Coronary artery (tissue), 2 donors: ENCODE measurements at regions not wholly inside any gene's neighbourhood (a gene's known extent, or its start where the extent isn't known, plus 50 kb on each side); places are given as distances from the start of the nearest gene placed in this dataset.
"Not testable (repeated sequence)": the region's sequence is repeated elsewhere in the genome, so short reads cannot be mapped to it uniquely, and the experiment has no call there.

ENCODE experiments used
- DNase-seq: peaks from one replicate; pipeline ENCODE4 v3.0.0-alpha.2; 2017; ENCODE audit warnings: low spot score
- H3K27ac ChIP-seq, 2 donors: fragments of 200-600 bp; sonication (generic); one replicate each; pipeline ENCODE4 v1.5.1; 2016 to 2019
- H3K4me3 ChIP-seq: fragments of 200-600 bp; sonication (generic); 2 replicates; pipeline ENCODE4 v1.5.1; 2016; ENCODE audit warnings: mild to moderate bottlenecking, moderate library complexity
- TF ChIP-seq, protein P1 (sequence below): fragments of 200-600 bp; sonication (generic); IDR thresholded peaks from one replicate; pipeline ENCODE4 v1.5.1; 2019; ENCODE audit warnings: antibody characterized with exemption

DNA sequence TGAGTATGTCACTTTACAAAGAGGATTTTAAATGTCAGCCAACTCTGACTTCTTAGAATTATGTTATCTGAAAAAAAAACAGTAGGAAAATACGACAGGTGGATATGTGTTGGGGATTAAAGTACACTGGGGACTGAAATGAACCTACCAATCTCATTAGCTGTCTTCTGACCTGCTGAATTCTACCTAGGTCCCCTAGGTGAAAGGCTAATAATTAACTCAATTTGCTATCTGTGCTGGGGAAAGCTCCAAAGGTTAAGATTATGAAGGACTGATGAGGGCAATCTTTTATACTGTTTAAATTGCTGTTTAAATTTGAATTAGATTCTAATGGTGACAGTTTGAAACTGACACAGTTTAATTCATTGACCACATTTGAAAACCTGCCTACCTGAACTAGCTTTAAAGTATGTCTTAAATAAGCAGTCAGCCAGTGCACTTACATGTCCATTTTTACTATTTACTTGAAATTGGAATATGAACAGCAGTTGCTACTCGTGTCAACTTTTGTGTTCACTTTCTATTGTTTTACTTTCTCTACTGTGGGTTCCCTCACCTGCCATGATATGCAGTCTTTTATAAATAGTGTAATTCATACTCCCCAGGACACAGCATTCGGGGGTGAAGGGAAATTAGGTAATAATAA, 977.3 kb downstream of the C4orf33 start:
- TF ChIP-seq, protein P1, sequence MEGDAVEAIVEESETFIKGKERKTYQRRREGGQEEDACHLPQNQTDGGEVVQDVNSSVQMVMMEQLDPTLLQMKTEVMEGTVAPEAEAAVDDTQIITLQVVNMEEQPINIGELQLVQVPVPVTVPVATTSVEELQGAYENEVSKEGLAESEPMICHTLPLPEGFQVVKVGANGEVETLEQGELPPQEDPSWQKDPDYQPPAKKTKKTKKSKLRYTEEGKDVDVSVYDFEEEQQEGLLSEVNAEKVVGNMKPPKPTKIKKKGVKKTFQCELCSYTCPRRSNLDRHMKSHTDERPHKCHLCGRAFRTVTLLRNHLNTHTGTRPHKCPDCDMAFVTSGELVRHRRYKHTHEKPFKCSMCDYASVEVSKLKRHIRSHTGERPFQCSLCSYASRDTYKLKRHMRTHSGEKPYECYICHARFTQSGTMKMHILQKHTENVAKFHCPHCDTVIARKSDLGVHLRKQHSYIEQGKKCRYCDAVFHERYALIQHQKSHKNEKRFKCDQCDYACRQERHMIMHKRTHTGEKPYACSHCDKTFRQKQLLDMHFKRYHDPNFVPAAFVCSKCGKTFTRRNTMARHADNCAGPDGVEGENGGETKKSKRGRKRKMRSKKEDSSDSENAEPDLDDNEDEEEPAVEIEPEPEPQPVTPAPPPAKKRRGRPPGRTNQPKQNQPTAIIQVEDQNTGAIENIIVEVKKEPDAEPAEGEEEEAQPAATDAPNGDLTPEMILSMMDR: no peak
- no peak overlapping the region for H3K27ac ChIP-seq
- H3K4me3 ChIP-seq: no peak overlapping the region
- DNase-seq: no peak

DNA sequence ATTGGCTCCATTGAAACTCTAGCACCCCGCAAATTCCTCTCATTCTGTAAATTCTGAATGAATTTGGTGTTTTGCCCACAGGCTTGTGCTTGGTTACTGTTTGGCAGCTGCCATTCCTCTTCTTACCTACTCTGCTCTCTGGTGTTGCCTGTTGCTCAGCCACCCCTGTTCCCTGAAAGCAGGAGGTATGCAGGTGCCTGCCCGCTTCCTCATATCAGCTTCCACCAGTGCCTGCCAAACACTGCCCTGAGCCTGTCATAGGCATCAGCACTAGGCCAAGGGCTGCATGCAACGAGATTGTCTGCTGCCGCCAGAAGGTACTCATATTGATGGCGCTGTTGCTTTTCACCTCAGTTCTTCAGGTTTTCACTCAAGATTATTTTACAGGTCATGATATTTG, 978.1 kb downstream of the C4orf33 start:
- TF ChIP-seq, protein P1: no peak
- Histone ChIP-seq H3K27ac (no peak overlapping the region), H3K4me3 (no peak overlapping the region)
- DNase-seq: no peak

DNA sequence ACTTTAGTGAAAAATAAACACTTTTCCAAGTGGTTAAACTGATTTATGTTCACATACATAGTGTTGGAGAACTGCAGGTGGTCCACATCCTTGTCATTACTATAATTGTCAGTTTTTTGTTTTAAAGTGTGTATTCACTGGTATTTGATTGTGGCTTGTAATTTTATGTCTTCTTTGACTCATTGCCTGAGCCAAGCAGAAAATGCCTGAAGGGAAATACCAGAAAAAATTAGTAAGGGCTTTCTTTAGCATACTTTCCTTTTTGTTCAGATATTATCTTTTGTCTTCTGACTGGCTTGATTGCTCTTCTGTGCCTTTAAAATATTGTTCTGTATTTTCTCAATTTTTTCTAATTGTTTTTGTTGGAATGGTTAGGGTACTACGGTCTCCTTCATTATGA, 981.3 kb downstream of the C4orf33 start:
- H3K27ac ChIP-seq: no peak overlapping the region
- no peak for DNase-seq
- no peak overlapping the region for H3K4me3 ChIP-seq
- TF ChIP-seq, protein P1: no peak

DNA sequence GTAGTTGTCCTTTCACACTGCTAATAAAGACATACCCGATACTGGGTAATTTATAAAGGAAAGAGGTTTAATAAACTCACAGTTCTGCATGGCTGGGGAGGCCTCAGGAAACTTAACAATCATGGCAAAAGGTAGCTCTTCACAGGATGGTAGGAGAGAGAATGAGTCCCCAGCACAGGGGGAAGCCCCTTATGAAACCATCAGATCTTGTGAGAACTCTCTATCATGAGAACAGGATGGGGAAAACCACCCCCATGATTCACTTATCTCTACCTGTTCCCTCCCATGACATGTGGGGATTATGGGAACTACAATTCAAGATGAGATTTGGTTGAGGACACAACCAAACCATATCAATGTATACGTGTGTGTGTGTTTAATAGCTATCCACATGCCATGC, 983.1 kb downstream of the C4orf33 start:
- not testable (repeated sequence) for H3K27ac ChIP-seq, DNase-seq, H3K4me3 ChIP-seq

DNA sequence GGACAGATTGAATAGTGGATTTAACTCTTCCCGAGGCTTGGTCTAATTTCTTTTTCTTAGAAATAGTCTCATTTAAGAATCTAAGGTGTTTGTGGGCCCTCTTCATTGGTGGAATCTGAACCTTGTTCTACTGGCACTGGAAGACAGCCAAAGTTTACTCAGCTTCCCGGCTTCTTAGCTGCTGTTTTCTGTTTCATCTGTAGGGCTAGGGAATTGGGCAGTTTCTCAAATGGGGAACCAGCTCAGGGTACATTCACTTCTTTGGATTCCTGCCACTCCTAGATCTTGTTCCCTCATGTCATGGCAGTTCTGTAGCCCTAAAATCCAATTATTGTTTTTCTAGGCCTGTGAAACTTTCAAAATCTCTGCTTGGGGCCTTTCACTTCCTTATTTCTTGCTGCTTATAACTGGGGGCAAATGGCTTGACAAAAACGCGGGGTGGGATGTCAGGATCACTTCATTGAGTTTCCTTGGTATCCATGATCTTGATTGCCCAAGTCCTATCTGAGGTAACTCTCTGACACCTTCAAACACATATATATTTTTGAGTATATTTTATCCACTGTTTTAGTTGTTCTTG, 985.0 kb downstream of the C4orf33 start:
- TF ChIP-seq, protein P1: no peak
- Histone ChIP-seq H3K27ac (no peak overlapping the region), H3K4me3 (no peak overlapping the region)
- no peak for DNase-seq

DNA sequence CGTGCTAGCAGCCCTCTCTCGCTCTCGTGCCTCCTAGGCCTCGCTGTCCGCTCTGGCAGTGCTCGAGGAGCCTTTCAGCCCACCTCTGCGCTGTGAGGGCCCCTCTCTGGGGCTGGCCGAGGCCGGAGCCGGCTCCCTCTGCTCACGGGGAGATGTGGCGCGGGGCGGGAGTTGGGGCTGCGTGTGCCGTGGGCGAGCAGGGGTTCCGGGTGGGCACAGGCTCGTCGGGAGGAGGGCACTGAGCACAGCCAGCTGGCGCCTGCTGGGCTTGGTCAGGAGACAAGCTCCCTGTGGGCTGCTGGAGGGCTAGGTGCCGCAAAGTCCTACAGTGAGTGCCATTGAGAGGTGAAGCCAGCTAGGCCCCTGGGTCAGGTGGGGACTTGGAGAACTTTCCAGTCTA, 994.5 kb downstream of the C4orf33 start:
- TF ChIP-seq, protein P1: no peak
- no peak for DNase-seq
- Histone ChIP-seq H3K27ac (no peak overlapping the region), H3K4me3 (no peak overlapping the region)

DNA sequence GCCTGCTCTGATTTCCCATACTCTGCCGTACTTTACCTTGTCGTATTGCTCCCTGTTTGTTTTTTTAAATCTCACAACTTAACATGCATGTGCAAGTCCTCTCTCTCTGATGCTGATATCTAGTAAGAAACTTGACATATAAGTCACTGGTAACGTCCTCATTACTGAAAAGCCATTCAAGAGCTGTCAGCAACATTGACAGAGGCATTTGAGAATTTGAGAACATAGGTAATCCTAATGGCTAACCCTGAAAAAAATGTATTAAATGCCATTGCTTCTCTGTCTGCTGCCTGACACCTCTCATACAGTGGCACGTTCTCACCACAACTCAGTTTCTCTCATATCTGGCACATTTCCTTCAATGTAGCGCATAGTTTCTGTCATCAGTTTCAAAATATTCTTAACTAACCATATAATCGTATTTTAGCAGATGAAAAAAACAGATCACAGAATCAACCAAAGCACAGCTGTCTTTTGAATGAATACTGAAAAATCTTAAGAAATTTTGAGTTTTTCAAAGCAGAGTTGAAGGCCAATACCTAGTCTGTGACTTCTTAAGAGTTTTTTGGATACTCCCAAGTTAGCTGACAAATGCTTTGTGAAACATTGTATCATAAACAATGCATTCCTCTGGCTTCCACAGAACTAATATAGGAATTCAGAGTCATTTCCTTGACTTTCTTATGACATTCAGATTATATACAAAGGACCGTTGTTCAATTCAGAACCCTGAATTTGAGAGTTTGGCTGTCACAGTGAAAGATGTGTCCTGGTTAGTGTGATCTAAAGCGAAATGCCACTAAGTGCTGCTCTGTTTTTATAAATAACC, 996.4 kb downstream of the C4orf33 start:
- H3K27ac ChIP-seq: no peak overlapping the region

More for the DNA sequence above, 996.4 kb downstream of the C4orf33 start:
- DNase-seq: no peak
- TF ChIP-seq, protein P1: no peak
- H3K4me3 ChIP-seq: no peak overlapping the region
